ENCODE measurements at regions not wholly inside any gene's neighbourhood (a gene's known extent, or its start where the extent isn't known, plus 50 kb on each side); places are given as distances from the start of the nearest gene placed in this dataset.
A peak's percentile ranks its signal among the peaks of the same experiment; 100 is the strongest.
"Not testable (repeated sequence)": the region's sequence is repeated elsewhere in the genome, so short reads cannot be mapped to it uniquely, and the experiment has no call there.

GRCh38 chr10:23657677-23658076 lies 218.8 kb downstream of the OTUD1 start:
- no peak for DNase-seq

GRCh38 chr10:23671866-23672265 lies 233.0 kb downstream of the OTUD1 start:
- not testable (repeated sequence) for DNase-seq

- no peak for DNase-seq
Observed at GRCh38 chr10:23675585-23675984, 236.7 kb downstream of the OTUD1 start.

GRCh38 chr10:23676296-23676695 lies 237.4 kb downstream of the OTUD1 start:
- no peak for DNase-seq

- DNase-seq, result no peak
Observed at GRCh38 chr10:23686722-23687121, 247.8 kb downstream of the OTUD1 start.

- peak; percentile 51 for DNase-seq
Observed at GRCh38 chr10:23692736-23693135, 253.9 kb downstream of the OTUD1 start.

- no peak for DNase-seq
Observed at GRCh38 chr10:23693501-23693901, 254.6 kb downstream of the OTUD1 start.

- DNase-seq, result no peak
Observed at GRCh38 chr10:23693925-23694324, 255.1 kb downstream of the OTUD1 start.

GRCh38 chr10:23694446-23694920 lies 255.6 kb downstream of the OTUD1 start:
- no peak for DNase-seq

GRCh38 chr10:23694921-23695824 lies 256.3 kb downstream of the OTUD1 start:
- no peak for DNase-seq

GRCh38 chr10:23695825-23696420 lies 257.0 kb downstream of the OTUD1 start:
- DNase-seq, result no peak

- DNase-seq, result no peak
Observed at GRCh38 chr10:23696476-23696875, 257.6 kb downstream of the OTUD1 start.

- peak; percentile 62 for DNase-seq
Observed at GRCh38 chr10:23702977-23703414, 264.1 kb downstream of the OTUD1 start.

- no peak for DNase-seq
Observed at GRCh38 chr10:23715363-23715762, 276.5 kb downstream of the OTUD1 start.

GRCh38 chr10:23717913-23718312 lies 279.0 kb downstream of the OTUD1 start:
- no peak for DNase-seq

GRCh38 chr10:23718946-23719345 lies 280.1 kb downstream of the OTUD1 start:
- no peak for DNase-seq

GRCh38 chr10:23723796-23724195 lies 284.9 kb downstream of the OTUD1 start:
- DNase-seq, result no peak

- DNase-seq, result no peak
Observed at GRCh38 chr10:23725548-23725947, 286.7 kb downstream of the OTUD1 start.

GRCh38 chr10:23742368-23742767 lies 303.5 kb downstream of the OTUD1 start:
- peak; percentile 21 for DNase-seq

GRCh38 chr10:23742807-23743206 lies 303.9 kb downstream of the OTUD1 start:
- DNase-seq, result no peak

- DNase-seq, result no peak
Observed at GRCh38 chr10:23754179-23754578, 315.3 kb downstream of the OTUD1 start.

GRCh38 chr10:23754941-23755340 lies 316.1 kb downstream of the OTUD1 start:
- no peak for DNase-seq

- DNase-seq, result no peak
Observed at GRCh38 chr10:23755556-23755955, 316.7 kb downstream of the OTUD1 start.

- no peak for DNase-seq
Observed at GRCh38 chr10:23768281-23768680, 329.4 kb downstream of the OTUD1 start.

Measured in inflammatory macrophage treated with lipopolysaccharide for 4 hours (primary cell).